ENCODE measurements at regions not wholly inside any gene's neighbourhood (a gene's known extent, or its start where the extent isn't known, plus 50 kb on each side); places are given as distances from the start of the nearest gene placed in this dataset.

- TF ChIP-seq CTCF (IDR thresholded peaks at IDR 0.05): no peak
- TF ChIP-seq POLR2A (IDR thresholded peaks at IDR 0.05): no peak
Measured at GRCh38 chr5:3350781-3351180, 244.9 kb upstream of the IRX1 start.

All from tibial nerve (tissue), 3 donors.